GM10847 (cell line): ENCODE measurements at regions not wholly inside any gene's neighbourhood (a gene's known extent, or its start where the extent isn't known, plus 50 kb on each side); places are given as distances from the start of the nearest gene placed in this dataset.

ENCODE experiments used
- POLR2A ChIP-seq: IDR thresholded peaks from 2 replicates; pipeline ENCODE4 v1.6.1; 2011; ENCODE audit not compliant: insufficient read length; ENCODE audit errors: extremely low read depth

DNA sequence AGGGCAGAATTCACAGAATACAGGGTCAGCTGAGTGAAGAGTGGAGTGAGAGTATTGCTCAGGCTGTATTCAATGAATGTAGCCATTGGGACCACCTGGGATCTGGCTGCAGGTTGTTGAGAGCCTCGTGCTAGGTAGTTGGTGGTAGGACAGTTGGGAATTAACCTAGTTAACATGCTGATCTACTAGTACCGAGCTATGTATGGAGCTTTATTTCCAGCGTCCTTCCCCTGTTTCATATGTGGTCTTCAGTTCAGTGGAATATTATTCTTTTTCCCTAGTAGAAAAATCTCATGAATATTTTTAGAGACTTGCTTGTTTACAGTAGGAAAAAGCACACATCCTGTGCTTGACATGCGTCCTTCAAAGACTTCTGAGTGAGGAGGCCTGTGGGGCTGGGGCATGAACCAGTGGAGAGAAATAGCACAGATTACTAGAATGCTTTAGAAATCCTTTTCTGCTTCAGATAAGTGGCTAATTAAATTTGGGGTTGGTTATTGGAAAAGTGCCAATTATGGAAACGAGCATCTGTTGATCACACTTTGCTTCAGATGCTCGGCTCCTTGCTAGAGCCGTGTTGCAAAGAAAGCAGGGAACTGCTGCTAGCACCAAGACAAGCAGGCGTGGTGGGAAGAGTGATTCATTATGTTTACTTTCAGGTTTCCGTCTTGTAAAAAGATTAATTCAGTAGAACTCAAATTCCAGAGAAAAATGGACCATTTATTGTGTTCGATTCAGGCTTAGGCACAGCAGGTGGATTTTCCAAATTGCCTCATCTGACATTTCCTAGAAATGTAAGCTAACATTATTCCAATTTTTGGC is 53.6 kb downstream of the ARF6 start:
- no peak for TF ChIP-seq POLR2A

DNA sequence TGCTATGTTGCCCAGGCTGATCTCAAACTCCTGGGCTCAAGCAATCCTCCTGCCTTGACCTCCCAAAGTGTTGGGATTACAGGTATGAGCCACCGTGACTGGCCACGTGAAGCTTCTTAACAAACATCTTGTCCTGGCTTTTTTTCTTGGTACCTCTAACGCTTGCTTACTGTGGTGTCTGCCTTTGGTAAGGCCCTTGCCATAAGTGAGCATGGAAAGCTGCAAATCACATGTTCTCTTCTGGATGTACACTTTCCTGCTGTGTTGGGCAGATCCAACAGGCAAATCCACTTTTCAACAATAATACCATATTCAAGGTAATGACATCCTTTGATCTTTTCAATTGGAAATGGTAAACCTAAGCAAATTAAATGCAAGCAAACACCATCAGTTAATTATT is 54.6 kb downstream of the ARF6 start:
- no peak for TF ChIP-seq POLR2A

DNA sequence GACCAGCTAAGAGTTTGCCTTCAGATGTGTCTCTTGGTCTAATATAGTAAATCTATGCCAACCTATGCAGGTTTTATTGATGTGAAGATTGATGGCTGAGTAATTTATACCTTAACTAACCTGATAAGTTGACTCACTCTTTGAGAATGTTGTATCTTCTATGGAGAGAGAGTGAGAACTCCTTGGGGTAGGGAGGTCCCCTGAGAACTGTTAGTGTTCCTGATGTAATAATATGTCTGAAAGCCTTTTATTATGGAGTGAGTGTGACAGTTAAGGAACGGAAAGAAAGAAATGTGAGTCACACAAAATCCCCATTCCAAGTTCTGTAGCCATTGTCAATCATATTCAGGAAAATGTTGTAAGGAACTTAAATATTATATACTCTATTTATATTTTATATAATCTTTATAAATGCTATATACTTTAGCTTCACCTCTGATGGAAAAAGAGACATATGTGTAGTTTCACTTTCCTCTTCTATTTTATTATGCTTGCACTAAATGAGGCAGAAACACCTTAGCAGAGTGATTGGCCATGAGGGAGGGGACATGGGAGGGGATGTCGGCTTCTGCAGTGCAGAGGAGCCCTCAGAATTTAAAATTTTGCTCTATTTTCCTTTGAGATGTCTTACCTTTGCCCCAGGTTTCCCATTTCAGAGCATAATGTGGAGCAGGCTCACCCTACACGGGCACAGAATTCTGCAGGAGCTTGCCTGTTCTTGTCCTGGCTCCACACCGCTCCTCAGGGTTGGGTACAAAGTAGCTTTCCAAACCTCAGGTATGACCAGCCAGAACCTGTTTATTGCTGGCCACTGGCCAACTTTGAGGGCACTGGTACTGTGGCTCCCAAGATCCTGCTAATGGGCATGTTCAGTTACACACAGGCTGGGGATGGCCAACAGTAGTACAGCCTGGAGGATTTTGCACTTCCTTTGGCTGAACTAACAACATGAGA is 57.7 kb downstream of the ARF6 start:
- no peak for TF ChIP-seq POLR2A

DNA sequence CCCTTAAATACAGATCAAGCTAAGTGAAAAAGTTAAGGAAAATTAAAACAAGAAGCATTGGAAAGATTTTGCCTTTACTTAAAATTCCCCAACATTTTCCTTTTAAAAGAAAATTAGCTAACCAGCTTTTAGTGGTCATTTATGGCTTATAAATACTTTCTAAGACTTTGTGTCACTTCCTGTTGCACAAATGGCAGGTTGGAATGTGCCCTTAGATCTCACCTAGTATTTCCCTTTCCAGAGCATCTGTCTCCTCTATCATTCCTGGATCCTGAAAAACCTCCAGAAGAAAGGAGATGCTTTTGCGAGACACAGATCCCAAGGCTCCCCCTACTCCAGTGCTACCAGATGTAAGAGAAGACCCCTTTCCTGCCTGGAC is 58.3 kb downstream of the ARF6 start:
- no peak for TF ChIP-seq POLR2A

DNA sequence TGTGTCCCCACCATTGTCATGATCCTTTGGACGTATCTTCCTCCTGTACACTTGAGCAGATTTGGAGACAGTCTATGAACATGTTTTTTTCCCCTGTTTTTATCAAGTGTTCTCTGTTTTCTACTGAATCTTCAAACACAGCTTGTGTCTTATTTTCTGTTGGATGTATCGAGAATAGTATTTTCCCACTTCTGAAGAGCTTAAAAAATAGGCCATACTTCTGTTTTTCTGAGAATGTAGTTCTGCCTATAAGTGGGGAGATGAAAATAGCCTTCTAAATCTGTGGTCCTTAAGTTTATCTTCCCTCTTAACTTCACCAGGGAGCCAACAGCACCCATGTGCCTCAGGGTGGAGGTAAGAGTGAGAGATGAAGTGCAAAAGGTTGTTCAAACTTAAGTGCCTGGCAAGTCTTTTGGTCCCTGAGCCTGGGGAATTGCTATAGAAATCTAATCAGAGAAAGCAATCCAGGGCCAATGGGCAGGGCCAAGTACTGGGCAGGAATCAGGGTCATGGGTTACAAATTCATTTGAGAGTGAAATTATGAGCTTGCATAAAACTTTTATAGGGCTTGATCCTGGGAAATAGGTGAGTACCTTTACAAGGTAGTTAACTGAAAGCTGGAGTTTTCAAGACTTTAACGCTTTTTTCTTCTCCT is 58.9 kb downstream of the ARF6 start:
- no peak for TF ChIP-seq POLR2A

DNA sequence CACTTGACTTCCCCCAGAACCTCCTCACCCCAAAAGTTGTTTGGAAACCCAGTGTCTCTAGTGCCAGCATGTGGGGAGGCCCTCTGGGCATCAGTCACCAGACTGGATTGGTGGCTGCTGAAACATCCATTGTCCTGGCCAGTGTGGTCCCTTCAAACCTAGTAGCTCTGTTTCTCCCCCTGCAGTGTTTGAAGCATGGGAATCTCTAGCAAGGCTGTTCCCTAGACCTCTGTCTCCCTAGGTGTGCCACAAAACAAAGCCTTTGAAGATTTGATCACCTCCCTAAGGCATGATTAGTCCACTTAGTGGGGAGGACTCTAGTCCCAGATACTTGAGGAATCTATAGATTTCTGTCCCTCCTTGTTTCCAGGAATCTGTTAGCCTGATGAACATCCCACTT is 60.3 kb downstream of the ARF6 start:
- no peak for TF ChIP-seq POLR2A

DNA sequence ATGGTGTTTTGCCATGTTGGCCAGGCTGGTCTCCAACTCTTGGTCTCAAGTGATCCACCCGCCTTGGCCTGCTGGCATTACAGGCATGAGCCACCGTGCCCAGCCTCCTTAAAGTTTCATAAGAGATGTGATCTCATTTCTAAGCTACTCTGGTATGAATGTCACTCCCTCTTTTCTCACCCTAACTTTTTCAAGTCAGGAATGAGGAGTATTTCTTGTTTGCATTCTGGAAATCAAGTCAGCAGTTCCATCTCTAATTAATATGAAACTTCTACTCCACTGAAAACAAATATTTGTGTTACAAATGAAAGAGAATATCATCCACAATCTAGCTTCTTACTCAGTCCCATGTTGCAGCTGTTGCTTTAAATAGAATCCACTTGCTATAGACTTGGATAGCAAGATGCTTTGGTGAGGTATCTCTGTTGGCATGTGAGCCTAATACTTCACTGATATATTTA is 61.3 kb downstream of the ARF6 start:
- no peak for TF ChIP-seq POLR2A

DNA sequence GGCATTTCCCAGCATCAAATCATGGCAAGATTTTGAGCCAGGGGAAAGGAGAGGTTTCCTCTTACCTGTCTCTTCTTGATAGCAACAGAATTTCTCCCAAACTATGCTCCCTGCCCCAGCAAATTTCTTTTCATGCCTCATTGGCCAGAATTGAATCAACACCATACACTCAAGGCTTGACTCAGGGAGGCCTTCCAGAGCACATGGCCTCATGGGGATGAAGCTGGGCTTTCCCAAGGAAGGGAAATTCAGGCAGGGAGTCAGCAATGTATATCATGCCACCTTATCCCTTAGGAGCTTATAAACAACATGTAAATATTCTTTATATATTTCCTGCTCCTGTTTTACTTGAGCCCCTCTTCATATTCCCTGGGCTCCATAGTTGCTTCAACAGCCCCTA is 62.1 kb downstream of the ARF6 start:
- TF ChIP-seq POLR2A = no peak

DNA sequence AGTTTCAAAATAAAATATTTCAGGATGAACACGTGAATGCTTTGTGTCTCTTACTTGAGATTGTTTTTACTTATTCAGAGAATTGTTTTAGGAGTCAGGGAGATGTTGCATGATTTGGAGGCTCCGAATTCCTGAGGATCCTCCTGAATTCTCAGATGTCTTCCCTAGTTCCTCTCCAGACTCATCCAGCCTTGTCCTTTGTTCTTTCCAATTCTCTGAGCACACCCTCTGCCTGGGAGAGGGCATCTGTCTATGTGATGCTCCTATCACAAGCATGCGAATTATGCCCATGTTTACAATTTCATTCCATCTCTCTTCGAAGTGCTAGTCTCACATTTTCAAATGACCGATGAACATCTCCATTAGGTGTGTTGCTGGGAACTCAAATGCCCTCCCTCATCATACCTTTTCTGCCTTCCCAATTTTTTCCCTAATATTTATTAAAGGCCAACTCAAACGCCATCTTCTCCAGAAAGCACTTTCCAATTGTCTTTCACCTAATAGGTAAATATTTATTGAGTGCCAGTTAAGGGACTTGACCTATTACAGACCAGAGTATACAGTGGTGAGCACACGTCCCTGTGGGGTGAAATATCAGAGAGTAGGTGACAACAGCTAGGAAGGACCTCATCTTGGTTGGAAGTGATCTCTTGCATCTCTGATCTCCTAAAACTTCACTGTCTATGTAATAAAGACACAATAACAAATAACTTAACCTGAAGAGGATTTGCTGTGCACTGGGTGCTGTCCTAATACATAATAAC is 64.4 kb downstream of the ARF6 start:
- no peak for TF ChIP-seq POLR2A

DNA sequence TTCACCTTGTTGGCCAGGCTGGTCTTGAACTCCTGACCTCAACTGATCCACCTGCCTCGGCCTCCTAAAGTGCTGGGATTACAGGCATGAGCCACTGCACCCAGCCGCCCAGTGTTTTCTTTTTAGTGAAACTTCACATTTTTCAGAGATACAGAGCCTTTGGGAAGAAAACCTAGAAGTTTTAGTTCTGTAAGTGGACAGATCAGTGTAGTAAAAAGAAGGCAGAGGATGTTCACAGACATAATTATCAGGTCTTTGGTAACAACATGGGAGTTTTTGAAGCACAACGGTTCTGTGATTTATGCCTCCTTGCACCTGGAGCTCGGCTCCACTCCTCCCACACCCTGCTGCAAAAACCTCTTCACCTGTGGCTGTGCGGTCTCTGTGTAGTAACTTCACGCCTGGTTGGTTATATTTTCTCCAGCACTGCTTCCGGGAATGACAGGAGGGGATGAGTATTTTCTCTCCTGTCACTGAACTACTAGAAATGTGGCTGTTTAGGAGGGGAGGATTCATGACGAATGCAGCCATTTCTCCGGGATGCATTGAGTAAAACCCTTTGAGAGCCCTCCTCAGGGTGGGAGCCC is 67.0 kb downstream of the ARF6 start:
- no peak for TF ChIP-seq POLR2A

DNA sequence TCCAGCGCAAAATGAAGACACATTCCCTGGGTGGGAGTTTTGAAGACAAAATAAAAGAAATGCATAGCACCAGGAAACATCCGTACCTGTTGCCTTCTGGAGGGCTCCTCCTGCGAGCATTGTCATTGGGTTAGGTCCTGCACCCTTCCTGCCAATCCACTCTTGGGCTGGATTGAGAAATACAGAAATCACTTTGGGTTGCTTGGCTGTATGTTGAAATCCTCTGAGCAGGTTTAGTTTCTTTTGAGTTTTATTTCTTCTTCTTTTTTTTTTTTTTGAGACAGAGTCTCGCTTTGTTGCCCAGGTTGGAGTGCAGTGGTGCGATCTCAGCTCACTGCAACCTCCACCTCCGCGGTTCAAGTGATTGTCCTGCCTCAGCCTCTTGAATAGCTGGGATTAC is 67.6 kb downstream of the ARF6 start:
- no peak for TF ChIP-seq POLR2A

DNA sequence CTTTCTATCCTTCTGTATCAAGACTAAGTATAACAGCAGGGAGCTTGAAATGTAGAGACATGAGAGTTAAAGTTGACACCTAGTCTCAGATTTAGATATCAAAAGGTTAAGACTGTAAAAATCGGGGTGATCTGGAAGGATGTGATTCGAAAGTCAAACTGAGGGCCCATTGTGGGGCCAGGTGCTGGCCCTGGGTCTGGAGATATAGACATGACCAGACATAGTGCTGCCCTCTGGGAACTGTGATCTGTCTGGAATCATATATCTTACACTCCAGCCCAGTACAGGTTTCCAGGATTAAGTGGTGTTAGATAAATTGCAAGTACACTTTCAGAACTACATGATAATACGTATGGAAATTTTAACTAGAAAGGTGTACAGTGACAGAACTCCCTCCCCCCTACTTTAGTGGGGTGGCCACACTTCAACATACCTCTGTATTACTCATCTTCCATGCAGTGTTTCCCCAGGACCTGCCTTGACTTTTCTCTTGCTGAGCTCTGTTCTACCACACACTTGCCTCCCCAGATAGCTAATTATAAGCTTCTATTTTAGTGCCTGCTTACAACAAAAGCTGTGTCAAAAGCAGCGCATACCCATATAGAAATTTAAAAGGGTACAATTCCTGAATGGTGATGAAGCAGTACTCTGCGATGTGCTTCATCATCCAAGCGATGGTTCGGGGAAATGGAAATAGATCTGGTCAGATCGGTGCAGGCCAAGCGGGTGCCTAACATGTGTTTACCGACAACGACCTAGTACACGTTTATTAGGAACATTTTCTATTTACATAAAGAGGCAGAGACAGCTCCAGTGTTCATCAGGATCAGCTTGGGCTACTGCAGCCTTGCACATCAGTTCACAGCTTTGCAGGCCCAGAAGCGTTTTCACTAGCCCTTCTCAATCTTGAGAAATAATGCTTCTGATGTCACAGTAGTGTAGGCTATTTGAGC is 68.7 kb downstream of the ARF6 start:
- no peak for TF ChIP-seq POLR2A

DNA sequence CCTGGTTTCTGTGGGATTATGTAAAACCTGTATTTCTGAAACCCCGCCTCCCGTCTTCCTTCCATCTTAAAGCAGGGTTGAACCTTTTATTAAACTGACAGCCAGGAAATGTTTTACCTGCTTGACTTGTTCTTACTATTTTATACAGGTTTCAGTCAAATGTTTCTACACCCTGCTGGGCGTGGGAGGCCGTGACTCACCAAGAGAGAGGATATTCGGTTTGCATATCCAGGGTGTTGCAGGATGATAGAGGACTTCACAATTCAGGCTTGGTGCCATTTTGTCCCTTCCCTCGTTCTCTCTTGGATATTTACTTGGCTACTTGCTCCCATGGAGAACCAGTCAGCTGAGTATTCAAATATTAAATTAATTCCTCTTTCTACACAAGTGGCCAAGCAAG is 69.7 kb downstream of the ARF6 start:
- TF ChIP-seq POLR2A = no peak
